HG03342 (cell line): ENCODE measurements at regions not wholly inside any gene's neighbourhood (a gene's known extent, or its start where the extent isn't known, plus 50 kb on each side); places are given as distances from the start of the nearest gene placed in this dataset.

Experiments
- ATAC-seq: cut with Tn5 transposase; IDR thresholded peaks from one replicate; pipeline ENCODE4 v1.9.1; 2021; ENCODE audit warnings: mild to moderate bottlenecking, moderate library complexity; ENCODE audit not compliant: unreplicated experiment

- no peak for ATAC-seq
Observed at GRCh38 chr5:58357799-58358500, 101.9 kb downstream of the PLK2 start.

GRCh38 chr5:58357121-58357520 is 102.8 kb downstream of the PLK2 start:
- no peak for ATAC-seq

- ATAC-seq = no peak
Observed at GRCh38 chr5:58356662-58357061, 103.2 kb downstream of the PLK2 start.

GRCh38 chr5:58354827-58355226 is 105.1 kb downstream of the PLK2 start:
- ATAC-seq = no peak

GRCh38 chr5:58353992-58354391 is 105.9 kb downstream of the PLK2 start:
- ATAC-seq = no peak

GRCh38 chr5:58351190-58351589 is 108.7 kb downstream of the PLK2 start:
- ATAC-seq = no peak

- no peak for ATAC-seq
Observed at GRCh38 chr5:58348996-58349728, 110.7 kb downstream of the PLK2 start.

GRCh38 chr5:58346041-58346440 is 113.8 kb downstream of the PLK2 start:
- ATAC-seq = no peak

- ATAC-seq = no peak
Observed at GRCh38 chr5:58341476-58341875, 118.4 kb downstream of the PLK2 start.

- no peak for ATAC-seq
Observed at GRCh38 chr5:58335518-58335917, 124.4 kb downstream of the PLK2 start.

- no peak for ATAC-seq
Observed at GRCh38 chr5:58334035-58334434, 125.9 kb downstream of the PLK2 start.

- ATAC-seq = no peak
Observed at GRCh38 chr5:58330781-58331180, 129.1 kb downstream of the PLK2 start.

GRCh38 chr5:58327289-58327688 is 132.6 kb downstream of the PLK2 start:
- no peak for ATAC-seq

- ATAC-seq = no peak
Observed at GRCh38 chr5:58326022-58326421, 133.9 kb downstream of the PLK2 start.

GRCh38 chr5:58322453-58322852 is 137.4 kb downstream of the PLK2 start:
- no peak for ATAC-seq

GRCh38 chr5:58318468-58318867 is 141.4 kb downstream of the PLK2 start:
- no peak for ATAC-seq

- no peak for ATAC-seq
Observed at GRCh38 chr5:58317808-58318207, 142.1 kb downstream of the PLK2 start.

GRCh38 chr5:58317009-58317408 is 142.9 kb downstream of the PLK2 start:
- ATAC-seq = no peak

- ATAC-seq = no peak
Observed at GRCh38 chr5:58315794-58316193, 144.1 kb downstream of the PLK2 start.

GRCh38 chr5:58314356-58315210 is 145.3 kb downstream of the PLK2 start:
- no peak for ATAC-seq

- ATAC-seq = no peak
Observed at GRCh38 chr5:58312299-58312698, 147.6 kb downstream of the PLK2 start.

- ATAC-seq = no peak
Observed at GRCh38 chr5:58311526-58311925, 148.4 kb downstream of the PLK2 start.
